ENCODE measurements at regions not wholly inside any gene's neighbourhood (a gene's known extent, or its start where the extent isn't known, plus 50 kb on each side); places are given as distances from the start of the nearest gene placed in this dataset.

DNA sequence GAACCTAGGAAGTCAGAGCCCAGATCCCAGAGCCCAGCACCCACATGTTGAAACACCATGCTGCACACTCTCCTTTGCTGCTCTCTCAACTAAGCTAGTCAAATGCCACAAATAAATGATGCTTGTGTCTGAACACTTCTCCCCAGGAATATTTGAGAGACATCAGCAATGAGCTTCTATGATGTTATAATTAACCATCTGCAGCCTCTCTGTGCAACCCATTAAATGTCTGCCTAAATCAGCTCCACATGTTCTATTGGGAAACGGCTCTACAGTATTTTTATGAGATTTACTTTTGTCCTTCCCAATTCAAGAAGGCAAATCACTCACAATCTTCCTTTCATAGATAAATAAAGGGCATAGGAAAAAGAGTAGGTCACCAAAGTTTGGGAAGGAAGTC, 266.8 kb upstream of the PARD3B start:
- DNase-seq, result no peak

DNA sequence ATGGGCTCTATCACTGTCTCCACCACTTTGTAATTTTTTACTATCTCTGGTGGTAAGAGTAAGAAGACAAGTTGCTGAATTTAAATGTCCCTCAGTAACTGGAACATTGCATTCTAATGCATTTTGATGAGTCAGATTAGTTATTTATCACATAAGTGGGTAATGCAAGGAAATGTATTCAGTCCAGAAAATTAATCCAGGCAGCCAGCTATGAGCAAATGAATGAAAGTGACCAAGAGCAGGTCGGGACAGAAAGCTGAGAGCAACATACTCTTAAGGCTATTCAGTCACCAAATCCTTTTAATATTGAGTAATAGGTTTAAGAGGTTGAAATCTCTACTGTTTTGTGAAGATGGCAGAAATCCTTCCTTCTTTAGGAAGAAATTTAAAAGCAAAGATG, 265.5 kb upstream of the PARD3B start:
- DNase-seq, result no peak

DNA sequence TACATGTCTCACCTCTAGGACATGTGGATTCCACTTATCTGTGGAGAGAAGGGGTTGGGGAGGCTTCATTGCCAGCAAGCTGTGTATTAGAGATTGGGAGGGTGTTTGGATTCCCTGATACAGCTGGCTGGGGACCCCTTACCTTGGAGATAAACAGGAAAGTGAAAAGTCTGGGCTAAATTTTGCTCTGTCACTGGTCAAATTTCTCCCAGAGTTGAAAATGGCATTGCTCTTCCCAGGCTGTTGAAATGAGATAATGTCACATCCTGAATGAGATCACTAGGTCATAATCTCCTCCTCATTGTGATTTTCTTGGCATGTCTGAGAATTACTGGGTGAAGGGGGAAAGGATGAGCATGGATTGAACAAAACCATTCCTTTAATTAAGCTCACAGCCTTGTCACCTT, 265.0 kb upstream of the PARD3B start:
- no peak for DNase-seq

DNA sequence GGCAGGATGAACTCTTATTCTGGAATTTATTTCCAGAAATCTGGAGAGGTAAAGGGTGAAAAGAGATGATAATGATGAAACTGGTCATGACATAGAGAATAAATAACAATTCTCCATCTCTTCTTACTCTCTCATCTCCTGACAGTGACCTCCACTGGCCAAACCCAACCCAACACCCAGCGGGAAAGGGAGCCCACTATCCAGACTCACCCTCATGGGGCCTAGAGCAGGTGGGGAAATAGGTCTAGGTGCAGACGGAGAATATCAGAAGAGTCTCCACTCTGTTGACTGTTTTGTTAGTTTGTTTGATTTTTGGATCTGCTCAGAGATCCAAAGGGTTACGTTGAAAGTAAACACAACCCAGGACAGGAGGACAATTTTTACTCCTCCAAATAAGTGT, 263.2 kb upstream of the PARD3B start:
- no peak for DNase-seq

DNA sequence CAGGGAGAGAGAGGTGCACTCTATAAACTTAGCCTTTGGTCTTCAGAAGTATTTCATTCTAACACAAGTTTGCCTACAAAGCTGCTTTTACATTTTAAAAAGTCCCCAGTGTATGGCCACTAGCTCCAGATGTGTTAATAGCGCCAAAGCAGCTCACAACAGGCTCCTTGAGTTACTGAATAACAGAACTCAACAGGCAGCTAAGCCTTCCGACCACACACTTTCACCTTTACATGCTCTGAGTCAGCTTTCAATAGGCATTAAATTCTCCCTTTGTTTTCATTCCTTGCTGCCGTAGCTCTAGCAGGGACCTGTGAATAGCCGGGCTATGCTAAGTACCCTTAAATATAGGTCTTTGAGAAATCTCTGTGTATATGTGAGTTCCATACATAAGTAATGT, 262.8 kb upstream of the PARD3B start:
- no peak for DNase-seq

DNA sequence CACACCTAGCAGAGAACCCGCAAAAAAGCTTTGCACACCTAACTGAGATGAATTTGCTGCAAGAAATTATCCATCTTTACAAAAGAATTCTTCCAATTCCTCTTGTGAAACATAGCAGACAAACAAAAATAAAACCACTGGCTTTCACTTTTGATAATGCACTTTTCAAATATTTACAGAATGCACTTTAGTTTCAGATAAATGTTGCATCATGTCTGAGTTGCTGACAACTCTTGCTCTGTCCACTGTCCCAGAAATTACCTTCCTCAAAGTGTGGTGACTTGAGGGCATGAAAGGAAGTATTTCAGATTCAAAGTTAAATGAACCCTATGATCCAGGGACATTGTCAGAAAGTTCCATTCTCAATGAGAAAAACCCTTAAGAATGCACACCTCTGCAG, 256.2 kb upstream of the PARD3B start:
- DNase-seq, result no peak

DNA sequence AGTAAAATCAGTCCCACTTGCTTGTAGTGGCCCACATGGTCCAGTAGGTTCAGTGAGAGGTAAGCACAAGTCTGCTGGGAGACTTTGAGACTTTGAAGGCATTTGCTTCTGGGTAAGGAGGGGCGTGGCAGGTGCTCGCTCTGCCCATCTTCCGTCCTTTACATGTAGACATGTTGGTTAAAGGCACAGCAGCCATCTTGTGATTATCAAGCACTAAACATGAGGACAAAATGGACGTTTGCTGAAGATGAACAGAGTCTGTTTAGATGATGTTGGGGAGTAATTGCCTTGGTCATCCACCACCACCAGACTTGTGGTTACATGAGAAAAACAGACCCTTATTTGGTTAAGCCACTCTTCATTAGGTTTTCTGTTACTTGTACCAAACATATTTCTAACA, 252.8 kb upstream of the PARD3B start:
- DNase-seq, result no peak

DNA sequence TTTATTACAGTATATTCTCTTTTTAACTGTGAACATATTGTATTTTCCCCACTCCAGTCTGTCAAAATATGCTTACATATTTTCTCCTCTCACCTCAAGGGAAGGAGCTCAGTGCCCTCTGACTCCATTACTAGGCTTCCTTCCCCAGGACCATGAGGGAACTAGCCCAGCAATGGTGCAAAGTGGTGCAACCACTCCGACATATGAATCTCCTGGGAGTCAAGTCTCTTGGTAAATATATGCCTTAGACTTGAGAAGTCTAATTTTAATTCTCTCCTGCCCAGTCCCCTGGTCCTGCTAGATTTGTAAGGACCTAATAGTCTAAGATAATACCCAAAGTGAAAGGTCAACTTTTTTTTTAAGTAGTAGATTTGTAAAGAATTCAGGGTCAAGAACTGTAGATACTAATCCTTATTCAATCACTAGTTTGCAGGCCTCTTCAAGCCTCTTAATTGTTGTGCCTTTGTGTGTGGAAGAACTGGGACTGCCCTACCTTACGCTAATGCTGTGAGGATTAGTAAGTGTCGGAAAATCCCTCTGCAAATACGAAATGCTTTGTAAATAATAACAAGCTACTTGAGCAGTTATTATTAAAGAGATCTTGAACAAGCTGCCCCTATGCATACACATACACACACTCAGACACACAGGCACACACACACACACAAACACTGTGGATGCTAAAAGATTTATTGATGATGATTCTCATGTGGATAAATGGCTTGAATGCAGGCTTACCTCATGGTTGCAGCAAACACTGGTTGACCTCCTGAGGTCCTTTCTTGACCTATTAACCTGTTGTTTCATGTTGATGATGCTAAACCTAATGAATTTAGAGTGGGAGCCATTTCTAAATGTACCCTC, 251.2 kb upstream of the PARD3B start:
- no peak for DNase-seq

DNA sequence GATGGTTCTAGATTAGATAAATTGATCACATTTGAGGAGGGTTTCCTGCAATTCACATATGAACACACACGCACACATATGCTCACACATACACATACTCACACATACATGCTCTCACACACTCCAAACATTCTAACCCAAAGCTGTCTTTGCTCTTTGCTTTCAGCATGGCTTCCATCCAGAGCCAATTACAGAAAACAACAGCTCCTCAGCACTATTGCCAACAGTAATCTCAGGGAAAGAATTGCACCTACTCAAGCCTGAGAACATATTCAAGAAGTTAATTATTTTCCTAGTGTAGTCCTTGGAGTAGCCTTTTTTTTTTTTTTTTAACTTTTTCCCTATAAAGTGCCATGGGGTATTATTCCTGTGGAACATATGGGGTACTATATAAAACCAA, 246.9 kb upstream of the PARD3B start:
- no peak for DNase-seq

DNA sequence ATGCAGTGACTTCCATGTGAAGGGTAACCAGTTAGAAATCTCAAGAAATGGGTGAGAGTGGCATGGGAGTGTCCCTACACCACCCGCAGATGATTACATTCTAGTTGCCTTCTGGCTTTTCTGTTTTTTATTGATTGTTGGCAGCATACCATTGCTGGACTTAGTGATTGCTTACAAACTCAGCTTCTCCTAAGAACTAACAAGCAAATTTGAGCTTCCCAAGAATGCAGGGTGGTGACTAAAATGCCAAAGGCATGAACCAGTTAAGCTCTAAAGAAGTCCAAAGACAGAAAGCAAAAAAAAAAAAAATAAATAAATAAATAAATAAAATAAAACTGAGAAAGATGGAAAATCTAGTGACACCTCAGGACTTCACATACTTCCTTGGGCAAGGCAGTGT, 245.5 kb upstream of the PARD3B start:
- no peak for DNase-seq

DNA sequence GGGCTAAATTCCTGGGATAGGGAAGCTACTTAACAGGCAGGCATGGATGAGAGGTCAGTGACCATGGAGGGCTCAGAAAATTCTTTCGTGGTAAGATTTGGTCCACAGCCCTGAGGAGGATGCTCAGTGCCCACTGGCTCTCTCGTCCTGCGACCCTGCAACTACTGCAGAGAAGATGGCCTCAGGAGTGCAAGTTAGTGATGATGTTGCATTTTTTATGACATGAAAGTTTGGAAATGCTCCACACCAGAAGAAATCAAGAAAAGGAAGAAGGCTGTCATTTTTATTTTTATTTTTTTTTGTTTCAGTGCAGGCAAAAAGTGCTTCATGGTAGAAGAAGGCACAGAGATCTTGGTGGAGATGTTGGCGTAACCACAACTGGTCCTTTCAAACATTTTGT, 238.6 kb upstream of the PARD3B start:
- DNase-seq, result no peak

DNA sequence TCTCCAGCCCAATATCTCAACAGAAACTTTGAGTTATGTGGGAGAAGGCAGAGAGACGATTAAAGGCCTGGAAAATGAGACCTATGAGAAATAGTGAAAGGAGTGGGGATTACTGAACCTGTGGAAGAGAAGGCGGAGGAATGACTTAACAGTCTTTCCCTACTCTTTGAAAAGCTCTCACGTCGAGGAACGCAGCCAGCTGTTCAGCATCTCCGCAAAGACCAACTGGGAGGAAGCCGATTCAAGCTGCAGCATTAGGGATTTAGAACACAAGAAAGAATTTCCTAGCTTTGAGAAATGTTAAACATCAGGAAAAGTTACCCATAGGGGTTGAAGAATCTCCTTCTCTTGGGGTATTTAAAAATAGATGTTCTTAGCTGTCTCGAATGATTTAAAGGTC, 233.2 kb upstream of the PARD3B start:
- no peak for DNase-seq

DNA sequence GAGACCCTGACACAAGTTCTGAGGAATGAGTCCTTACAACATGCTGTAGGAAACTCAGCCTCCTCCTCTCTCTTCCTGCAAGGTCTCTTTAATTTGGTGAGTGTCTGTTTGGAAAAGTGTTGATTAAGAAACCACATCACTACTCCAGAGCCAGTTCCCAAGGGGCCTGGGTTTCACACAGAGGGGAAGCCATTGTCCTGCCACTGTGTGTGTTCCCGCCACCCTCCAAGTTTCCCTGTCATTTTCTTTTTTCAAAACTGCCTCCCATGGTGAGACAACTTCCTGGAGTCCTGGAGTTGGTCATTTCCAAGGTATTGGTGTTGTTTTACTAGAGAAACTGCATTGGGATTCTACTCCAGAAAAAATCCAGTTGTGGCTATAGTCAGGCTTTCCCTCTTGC, 232.0 kb upstream of the PARD3B start:
- no peak for DNase-seq

DNA sequence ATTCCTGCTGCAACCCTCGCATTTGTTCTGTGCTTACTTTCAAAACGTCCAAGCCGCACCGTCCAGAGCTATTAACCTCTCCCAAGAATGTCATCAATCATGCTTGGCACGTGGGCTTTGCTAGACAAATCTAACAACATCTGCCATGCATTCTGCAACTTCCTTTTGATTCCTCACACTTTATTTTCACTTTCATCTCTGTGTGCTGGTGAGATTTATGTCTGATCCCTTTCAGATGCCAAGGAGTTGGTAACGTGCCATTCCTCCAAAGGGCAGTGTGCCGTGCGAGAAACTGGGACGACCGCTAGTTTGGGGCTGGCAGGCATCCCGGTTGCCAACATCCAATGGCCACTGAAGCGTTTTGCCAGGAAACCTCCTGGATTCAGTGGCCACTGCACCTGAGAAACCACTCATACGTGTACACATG, 230.0 kb upstream of the PARD3B start:
- DNase-seq, result no peak

DNA sequence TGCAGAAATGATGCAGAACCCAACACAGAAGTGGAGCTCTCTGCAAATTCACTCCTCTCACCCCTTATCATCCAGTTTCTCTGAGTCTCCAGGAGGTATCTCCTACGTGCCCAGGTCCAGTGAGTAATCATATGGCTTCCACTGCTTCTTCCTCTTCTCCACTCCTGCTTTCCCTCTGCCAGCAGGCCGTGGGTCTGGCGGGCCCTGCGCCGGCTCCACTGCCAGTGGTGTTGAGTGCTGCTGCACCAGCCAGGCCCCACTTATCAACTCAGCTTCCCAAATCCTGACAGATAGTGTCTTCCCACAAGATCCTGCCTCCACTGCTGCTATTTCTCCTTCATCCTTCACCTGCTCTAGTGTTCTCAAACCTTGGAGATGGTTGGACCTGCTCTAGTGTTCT, 227.6 kb upstream of the PARD3B start:
- DNase-seq, result no peak

DNA sequence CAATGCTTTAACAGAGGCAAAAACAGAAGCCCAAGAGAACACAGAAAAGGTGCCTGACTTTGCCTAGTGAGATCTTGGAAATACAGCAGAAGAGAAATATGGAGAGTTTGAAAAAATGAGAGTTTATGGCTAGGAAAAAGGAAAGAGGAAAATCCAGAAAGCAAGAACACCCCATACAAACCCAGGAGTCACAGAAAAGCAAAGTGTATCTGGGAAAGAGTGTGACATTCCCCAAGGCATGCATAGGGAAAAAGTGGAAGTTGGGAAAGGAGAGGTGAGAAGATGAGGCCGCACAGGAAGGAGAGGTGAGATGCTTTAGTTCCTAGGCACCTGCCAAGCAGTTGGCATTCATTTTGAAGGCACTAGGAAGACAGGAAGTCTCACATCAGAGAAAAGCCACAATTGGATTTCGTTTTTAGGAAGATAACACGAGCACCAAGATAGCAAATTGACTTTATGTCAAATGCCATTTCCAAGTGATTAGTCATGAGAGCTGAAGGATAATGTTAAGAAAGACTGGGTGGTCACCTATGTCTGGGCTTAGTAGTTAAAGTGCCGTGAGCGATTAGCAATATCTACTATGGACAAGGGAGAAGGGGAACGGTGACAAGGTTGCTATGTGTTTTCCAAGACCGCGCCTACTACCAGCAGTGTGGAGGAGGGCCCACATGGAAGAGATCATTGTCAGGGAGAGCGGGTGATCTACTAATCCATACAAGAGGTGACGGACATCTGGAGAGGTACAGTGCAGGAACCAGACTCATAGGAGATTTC, 224.1 kb upstream of the PARD3B start:
- DNase-seq, result no peak

DNA sequence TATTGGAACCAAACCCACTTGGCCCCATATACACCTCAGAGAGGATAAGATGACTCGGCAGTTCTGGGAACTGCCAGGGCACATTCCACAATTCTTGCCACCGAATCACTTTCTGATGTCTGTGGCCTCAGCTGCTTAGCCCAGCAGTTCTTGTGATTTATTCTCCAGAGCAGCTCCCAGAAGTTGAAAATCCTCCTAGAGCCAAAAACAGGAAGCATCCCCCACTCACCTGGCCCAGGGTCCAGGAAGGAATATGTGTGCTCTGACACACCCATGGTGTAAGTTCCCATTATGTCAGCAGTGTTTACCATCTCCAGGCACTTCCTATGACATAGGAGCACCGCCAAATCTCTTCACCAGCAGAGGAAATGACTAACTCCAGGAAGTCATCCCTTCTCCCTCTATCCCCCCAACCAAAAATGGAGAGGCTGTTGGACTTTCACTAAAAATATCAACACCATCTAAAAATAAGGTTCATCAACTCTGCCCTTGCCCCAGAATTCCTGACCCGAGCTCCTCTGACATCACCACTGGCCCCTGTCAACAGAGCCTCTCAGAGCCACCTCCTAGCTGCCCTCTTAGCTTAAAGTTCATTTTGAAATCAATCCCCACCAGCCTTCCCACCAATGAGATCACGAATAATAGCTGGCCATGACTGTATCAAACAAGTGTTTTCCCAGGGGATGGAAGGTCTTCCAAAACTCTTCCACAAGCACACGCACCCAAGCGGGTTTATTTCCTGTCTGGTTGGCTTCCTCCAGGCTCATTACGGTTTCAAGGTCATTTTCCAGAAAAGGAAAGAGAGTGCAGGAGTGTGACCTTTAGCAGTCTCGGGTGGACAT, 223.1 kb upstream of the PARD3B start:
- no peak for DNase-seq

DNA sequence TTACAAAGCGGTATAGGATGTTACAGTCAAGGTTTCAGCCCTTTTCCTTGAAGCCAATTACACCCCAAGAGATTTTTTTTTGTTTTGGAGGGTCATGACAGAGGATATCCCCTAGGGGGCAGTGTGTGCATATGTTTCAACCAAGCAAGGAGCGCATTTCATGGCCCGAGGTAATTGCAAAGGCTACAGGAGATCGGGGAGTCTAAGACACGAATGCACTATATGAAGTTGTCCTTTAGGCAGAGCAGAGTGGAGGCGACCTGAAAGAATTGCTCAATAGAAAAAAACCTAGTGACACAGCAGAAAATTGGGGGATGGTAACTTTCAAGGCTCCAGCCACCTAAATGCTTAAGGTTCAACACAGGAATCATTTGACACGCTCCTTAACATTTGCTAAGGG, 219.8 kb upstream of the PARD3B start:
- peak; percentile 64 for DNase-seq

DNA sequence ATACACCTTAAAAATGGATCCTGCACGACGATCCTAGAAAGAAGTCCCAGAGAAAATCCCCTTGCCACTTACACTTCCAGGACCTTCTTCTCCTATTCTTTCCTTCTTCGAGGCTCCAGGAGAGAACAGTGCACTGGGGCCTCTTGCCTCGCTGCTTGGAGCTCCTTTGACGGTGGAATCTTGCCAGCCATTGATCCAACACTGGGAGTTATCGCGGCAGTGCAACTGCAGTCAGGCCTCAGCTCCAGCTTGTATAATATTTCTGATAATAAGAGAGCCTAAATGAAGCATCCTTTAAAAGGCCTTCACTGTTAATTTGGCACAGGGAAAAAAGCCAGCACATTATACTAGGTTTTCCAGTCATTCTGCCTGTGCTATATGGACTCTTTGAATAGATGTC, 216.9 kb upstream of the PARD3B start:
- no peak for DNase-seq

DNA sequence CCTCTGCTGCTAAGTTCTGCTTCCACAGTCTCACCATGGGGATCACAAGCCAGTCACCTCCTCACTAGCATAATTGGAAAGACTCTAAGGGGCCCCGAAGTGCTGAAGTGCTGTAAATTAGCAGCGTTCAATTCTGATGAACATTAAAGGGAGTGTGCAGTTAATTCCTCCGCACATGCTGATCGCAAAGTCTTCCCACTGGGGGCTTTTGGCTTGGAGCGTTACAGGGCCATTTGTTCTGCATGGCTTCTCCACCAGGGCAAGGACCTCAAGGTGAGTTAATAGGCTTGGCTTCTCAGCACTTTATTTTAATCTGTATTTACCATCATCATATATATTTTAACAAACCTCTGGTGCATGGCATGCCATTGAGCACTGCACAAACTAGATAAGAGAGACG, 216.3 kb upstream of the PARD3B start:
- no peak for DNase-seq

DNA sequence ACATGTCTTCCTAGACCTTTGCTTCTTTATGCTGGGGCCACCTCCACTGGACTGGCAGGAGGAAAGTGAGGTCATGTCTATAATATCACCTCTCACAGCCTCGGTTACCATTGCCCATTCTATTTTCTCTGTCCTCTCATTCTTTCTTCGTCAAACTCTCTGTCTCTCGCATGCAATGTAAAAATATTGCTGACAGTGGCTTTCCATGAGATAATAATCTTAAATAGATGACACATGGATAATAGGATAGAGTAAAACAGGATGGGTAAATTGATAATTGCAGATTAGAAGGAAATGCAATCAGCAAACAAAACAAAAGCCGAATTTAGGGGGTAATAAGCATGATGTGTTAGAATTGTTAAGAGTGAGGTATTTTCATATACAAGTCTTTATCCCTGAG, 215.7 kb upstream of the PARD3B start:
- DNase-seq, result no peak

DNA sequence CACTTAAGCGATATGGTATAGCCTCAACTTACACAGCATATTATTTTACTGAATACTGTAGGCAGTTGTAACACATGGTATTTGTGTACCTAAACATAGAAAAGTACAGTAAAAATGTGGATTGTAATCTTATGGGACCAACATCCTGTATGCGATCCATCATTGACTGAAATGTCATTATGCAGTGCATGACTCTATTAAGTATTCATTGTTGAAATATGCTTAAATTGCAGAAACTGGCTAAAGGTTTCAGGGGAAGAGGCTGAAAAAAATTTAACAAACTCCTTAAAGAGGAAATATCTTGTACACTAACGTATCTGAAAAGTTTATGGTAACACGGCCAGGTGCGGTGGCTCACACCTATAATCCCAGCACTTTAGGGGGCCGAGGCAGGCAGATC, 214.1 kb upstream of the PARD3B start:
- no peak for DNase-seq

DNA sequence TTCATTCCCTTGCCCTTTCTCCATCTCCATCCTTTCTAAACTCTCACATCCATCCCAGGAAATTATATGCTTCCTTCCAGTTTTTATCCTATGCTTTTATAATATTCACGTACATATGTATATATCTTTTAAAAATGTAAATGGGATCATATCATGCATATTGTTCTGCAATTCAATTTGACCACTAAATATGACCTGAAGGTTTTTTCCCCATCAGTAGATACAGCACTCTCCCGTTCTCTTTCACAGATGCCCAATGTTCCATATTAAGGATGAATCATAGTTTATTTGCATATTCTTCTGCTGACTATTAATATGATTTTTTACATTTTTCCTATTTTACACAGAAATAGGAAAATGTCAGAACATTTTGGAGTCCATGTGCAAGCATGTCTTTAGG, 213.3 kb upstream of the PARD3B start:
- no peak for DNase-seq

DNA sequence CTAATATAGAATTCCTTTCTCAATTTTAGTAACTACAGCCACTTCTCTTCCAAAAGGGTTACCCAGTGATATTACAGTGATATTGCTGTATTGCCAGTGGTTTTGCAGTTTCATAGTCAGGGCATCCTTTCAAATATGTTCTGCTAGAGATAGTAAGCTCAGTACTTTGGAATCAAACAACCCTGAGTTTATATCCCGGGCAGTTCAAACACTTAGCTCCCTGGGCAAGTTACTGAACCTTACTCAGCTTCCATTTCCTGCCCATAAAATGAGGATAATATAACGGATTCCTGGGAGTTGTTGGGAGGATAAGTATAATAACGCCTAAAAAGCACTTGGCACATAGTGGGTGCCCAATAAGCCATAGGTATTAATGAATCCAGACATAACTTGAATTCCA, 212.6 kb upstream of the PARD3B start:
- DNase-seq, result no peak
